GM12878 (cell line): ENCODE measurements at regions not wholly inside any gene's neighbourhood (a gene's known extent, or its start where the extent isn't known, plus 50 kb on each side); places are given as distances from the start of the nearest gene placed in this dataset.

Source experiments
- ATAC-seq: fragments of 200-7000 bp; cut with Tn5 transposase; 3 replicates; pipeline ENCODE4 v1.9.1; 2020; ENCODE audit warnings: mild to moderate bottlenecking, moderate library complexity
- BruUV-seq: library from RNA; stranded (reverse); fragments of 400-500 nt; replicated peaks from 2 replicates; lab custom pipeline; 2021; lab: Mats Ljungman, UMichigan
- CTCF ChIA-PET: fragments of 300-600 bp; sonication (Branson Sonifier 250); formaldehyde crosslinking; extraction: SDS; loops from one replicate; lab custom pipeline; 2021; ENCODE audit warnings: inconsistent platforms; lab: Yijun Ruan, JAX
- POLR2A ChIA-PET: fragments of 350-600 bp; formaldehyde crosslinking; extraction: SDS; loops from one replicate; lab custom pipeline; 2021; ENCODE audit warnings: inconsistent platforms; lab: Charles Lee
- RAD21 ChIA-PET: fragments of 300-600 bp; sonication (Branson Sonifier 250); formaldehyde crosslinking; loops from one replicate; lab custom pipeline; 2023; ENCODE audit warnings: antibody characterized with exemption; ENCODE audit not compliant: unreplicated experiment; lab: Charles Lee
- SMC1A ChIA-PET: fragments of 300-600 bp; sonication (Branson Sonifier 250); formaldehyde crosslinking; loops from one replicate; lab custom pipeline; 2023; ENCODE audit not compliant: unreplicated experiment, uncharacterized antibody; lab: Charles Lee
- DNase-seq: peaks from one replicate; pipeline ENCODE4 v3.0.0-alpha.2; 2011; ENCODE audit warnings: low read depth, low spot score
- FAIRE-seq: peaks from 3 replicates; lab custom pipeline; 2011; peaks lifted over from hg19 to GRCh38; lab: Jason Lieb, UNC
- H2AFZ ChIP-seq: 2 replicates; pipeline ENCODE4 v1.6.0; 2011; ENCODE audit warnings: low read depth, low read length, control low read depth; ENCODE audit not compliant: control insufficient read depth
- H3K27ac ChIP-seq: 2 replicates; pipeline ENCODE4 v1.5.1; 2011; ENCODE audit warnings: control low read depth; ENCODE audit not compliant: control insufficient read depth, insufficient read depth
- H3K27me3 ChIP-seq, 2 experiments: replicated peaks in 1 of 2; 2 replicates each; pipeline versions ENCODE4 v1.6.0 to v1.6.1; 2011; ENCODE audit warnings: low read length in 1 of 2; ENCODE audit not compliant: control insufficient read depth in 2 of 2, insufficient read depth in 2 of 2
- H3K36me3 ChIP-seq, 2 experiments: 2 replicates each; pipeline ENCODE4 v1.5.1; 2011; ENCODE audit warnings: low read length in 1 of 2; ENCODE audit not compliant: control insufficient read depth in 2 of 2, insufficient read depth in 2 of 2
- H3K4me1 ChIP-seq: 2 replicates; pipeline ENCODE4 v1.6.1; 2011; ENCODE audit warnings: mild to moderate bottlenecking, low read length, moderate library complexity, mixed read lengths; ENCODE audit not compliant: control insufficient read depth, insufficient read depth
- H3K4me2 ChIP-seq: 2 replicates; pipeline ENCODE4 v1.6.0; 2011; ENCODE audit warnings: control low read depth; ENCODE audit not compliant: control insufficient read depth, insufficient read depth
- H3K4me3 ChIP-seq: fragments of 200-600 bp; sonication (generic); 2 replicates; pipeline ENCODE4 v1.5.1; 2016
- H3K79me2 ChIP-seq: 2 replicates; pipeline ENCODE4 v1.6.0; 2011; ENCODE audit warnings: low read length; ENCODE audit not compliant: control insufficient read depth, insufficient read depth
- H3K9ac ChIP-seq: 2 replicates; pipeline ENCODE4 v1.8.0; 2011; ENCODE audit warnings: low read length, control low read depth, mixed read lengths; ENCODE audit not compliant: control insufficient read depth, insufficient read depth
- H3K9me3 ChIP-seq: replicated peaks from 3 replicates; pipeline ENCODE4 v1.5.1; 2011; ENCODE audit warnings: mild to moderate bottlenecking, low read length; ENCODE audit not compliant: control insufficient read depth, insufficient read depth
- H4K20me1 ChIP-seq: 2 replicates; pipeline ENCODE4 v1.6.0; 2011; ENCODE audit not compliant: control insufficient read depth, insufficient read depth
- BMI1 ChIP-seq: fragments of 450-650 bp; IDR thresholded peaks from 2 replicates; pipeline ENCODE4 v1.6.1; 2016; ENCODE audit warnings: mild to moderate bottlenecking, moderate library complexity, borderline replicate concordance
- CHD2 ChIP-seq: IDR thresholded peaks from 2 replicates; pipeline ENCODE4 v1.6.1; 2011; ENCODE audit warnings: low read depth, low read length, improper control_type of control experiment, borderline replicate concordance
- CHD4 ChIP-seq: fragments of 200-600 bp; sonication (generic); IDR thresholded peaks from 2 replicates; pipeline ENCODE4 v1.6.1; 2016; ENCODE audit warnings: mild to moderate bottlenecking
- DPF2 ChIP-seq: fragments of 450-650 bp; IDR thresholded peaks from 2 replicates; pipeline ENCODE4 v1.6.1; 2017; ENCODE audit warnings: mild to moderate bottlenecking
- FOXM1 ChIP-seq: IDR thresholded peaks from 2 replicates; pipeline ENCODE4 v1.6.1; 2012; ENCODE audit warnings: low read depth, mild to moderate bottlenecking, inconsistent platforms, low read length, moderate library complexity
- KAT2A ChIP-seq: conservative IDR thresholded peaks from 2 replicates; pipeline ENCODE4 v1.6.1; 2011; ENCODE audit warnings: low read depth, low read length; ENCODE audit not compliant: control insufficient read depth
- MTA2 ChIP-seq: fragments of 450-650 bp; IDR thresholded peaks from 2 replicates; pipeline ENCODE4 v1.6.1; 2016; ENCODE audit warnings: low read depth, mild to moderate bottlenecking, moderate library complexity
- NFXL1 ChIP-seq: fragments of 450-650 bp; IDR thresholded peaks from 2 replicates; pipeline ENCODE4 v1.6.1; 2017; ENCODE audit warnings: antibody characterized with exemption, mild to moderate bottlenecking, borderline replicate concordance
- RUNX3 ChIP-seq: IDR thresholded peaks from 2 replicates; pipeline ENCODE4 v1.6.1; 2012; ENCODE audit warnings: low read length, inconsistent platforms
- SIX5 ChIP-seq: IDR thresholded peaks from 2 replicates; pipeline ENCODE4 v1.6.1; 2011; ENCODE audit warnings: mild to moderate bottlenecking, low read depth, low read length, moderate library complexity; ENCODE audit not compliant: severe bottlenecking
- SMAD1 ChIP-seq: fragments of 450-650 bp; IDR thresholded peaks from 2 replicates; pipeline ENCODE4 v1.6.1; 2018; ENCODE audit warnings: mild to moderate bottlenecking, low read depth; ENCODE audit not compliant: partially characterized antibody
- SUZ12 ChIP-seq: fragments of 200-600 bp; sonication (generic); IDR thresholded peaks from one replicate; pipeline ENCODE4 v1.6.1; 2018; ENCODE audit warnings: antibody characterized with exemption, mild to moderate bottlenecking; ENCODE audit not compliant: unreplicated experiment
- YBX1 ChIP-seq: fragments of 450-650 bp; IDR thresholded peaks from 2 replicates; pipeline ENCODE4 v1.6.1; 2016; ENCODE audit warnings: antibody characterized with exemption
- ZNF622 ChIP-seq: fragments of 450-650 bp; IDR thresholded peaks from 2 replicates; pipeline ENCODE4 v1.6.1; 2017; ENCODE audit warnings: mild to moderate bottlenecking, inconsistent platforms
- WGBS: methylation state at CpG from one replicate; pipeline ENCODE4 v1.1.6; 2016; ENCODE audit warnings: low lambda C conversion rate; ENCODE audit not compliant: insufficient replicate concordance, insufficient coverage; ENCODE audit errors: missing lambda C conversion rate; 5-methylcytosine and 5-hydroxymethylcytosine counted together
- in situ Hi-C: fragments of 300-500 bp; cut with MboI; formaldehyde crosslinking; loops from 9 replicates; pipeline ENCODE4 v1.14.3; 2018; ENCODE audit warnings: mixed read lengths
- intact Hi-C: fragments of 100-400 bp; cut with micrococcal nuclease; formaldehyde crosslinking; loops from one replicate; pipeline ENCODE4 v1.14.2; 2022; ENCODE audit not compliant: unreplicated experiment
- TF ChIP-seq, protein P1 (sequence below): fragments of 450-650 bp; IDR thresholded peaks from 2 replicates; pipeline ENCODE4 v1.6.1; 2017; ENCODE audit warnings: mild to moderate bottlenecking, moderate library complexity
- TF ChIP-seq, protein P2 (sequence below): IDR thresholded peaks from 2 replicates; pipeline ENCODE4 v1.6.1; 2012; ENCODE audit warnings: mild to moderate bottlenecking, low read depth, low read length

DNA sequence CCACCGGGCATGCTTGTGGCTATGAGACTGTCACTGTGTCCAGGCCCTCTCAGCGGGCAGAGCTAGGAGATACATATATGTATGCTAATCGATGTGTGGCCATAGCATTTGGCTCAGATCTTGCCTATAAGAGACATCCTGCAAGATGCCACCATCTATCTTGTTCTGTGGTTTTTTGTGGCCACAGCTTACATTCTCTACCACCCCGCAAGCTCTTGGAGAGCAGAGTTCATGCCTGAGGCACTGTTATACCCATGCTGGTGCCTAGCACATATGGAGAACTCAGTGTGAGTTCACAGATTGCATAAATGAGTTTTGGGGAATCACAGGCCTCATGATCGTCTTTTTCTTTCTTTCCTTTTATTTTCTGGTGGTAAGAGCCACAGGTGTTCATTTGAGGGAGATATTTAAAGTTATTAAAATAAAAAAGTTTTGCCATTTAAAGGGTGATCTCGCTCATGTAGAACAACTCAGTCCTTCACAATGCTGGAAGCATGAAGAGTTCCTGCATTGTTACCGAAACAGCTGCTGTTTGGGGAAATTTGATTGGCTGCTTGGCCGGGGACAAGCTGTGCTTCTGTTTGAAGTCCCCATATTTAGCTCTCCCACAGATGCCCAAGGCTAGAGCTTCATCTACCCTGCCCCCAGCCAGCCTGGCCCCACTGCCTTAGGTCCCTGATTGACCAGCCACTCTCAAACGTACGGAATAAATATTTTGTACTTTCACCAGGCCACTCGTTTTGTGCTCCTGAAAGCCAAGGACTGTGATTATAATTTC lies 169.2 kb upstream of the MAP1B start (continued):
- no peak for TF ChIP-seq BMI1
- no peak for TF ChIP-seq DPF2
- TF ChIP-seq, protein P1, sequence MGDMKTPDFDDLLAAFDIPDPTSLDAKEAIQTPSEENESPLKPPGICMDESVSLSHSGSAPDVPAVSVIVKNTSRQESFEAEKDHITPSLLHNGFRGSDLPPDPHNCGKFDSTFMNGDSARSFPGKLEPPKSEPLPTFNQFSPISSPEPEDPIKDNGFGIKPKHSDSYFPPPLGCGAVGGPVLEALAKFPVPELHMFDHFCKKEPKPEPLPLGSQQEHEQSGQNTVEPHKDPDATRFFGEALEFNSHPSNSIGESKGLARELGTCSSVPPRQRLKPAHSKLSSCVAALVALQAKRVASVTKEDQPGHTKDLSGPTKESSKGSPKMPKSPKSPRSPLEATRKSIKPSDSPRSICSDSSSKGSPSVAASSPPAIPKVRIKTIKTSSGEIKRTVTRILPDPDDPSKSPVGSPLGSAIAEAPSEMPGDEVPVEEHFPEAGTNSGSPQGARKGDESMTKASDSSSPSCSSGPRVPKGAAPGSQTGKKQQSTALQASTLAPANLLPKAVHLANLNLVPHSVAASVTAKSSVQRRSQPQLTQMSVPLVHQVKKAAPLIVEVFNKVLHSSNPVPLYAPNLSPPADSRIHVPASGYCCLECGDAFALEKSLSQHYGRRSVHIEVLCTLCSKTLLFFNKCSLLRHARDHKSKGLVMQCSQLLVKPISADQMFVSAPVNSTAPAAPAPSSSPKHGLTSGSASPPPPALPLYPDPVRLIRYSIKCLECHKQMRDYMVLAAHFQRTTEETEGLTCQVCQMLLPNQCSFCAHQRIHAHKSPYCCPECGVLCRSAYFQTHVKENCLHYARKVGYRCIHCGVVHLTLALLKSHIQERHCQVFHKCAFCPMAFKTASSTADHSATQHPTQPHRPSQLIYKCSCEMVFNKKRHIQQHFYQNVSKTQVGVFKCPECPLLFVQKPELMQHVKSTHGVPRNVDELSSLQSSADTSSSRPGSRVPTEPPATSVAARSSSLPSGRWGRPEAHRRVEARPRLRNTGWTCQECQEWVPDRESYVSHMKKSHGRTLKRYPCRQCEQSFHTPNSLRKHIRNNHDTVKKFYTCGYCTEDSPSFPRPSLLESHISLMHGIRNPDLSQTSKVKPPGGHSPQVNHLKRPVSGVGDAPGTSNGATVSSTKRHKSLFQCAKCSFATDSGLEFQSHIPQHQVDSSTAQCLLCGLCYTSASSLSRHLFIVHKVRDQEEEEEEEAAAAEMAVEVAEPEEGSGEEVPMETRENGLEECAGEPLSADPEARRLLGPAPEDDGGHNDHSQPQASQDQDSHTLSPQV: no peak

DNA sequence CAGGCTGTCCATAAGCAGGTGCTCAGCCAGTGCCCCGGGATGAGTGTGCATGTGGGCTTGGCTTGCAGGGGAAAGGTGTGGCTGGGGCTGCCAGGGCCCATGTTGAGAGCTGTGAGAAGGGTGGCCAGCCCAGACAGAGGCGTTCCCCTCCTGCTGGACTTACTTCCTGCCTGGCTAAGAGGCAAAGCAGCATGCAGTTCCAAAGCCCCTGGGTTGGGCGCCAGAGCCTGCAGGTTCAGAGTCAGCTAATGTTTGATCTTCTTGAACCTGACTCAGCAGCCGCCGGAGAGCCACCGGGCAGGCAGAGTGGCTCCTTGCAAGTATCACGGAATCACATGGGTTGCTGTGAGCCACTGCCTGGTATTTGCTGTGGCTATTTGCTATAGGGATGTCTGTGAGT lies 168.4 kb upstream of the MAP1B start:
- Histone ChIP-seq H3K4me3 (no peak overlapping the region), H3K4me2 (no peak overlapping the region), H3K36me3 (no peaks in the 10 kb centered on the region), H3K27ac (no peak overlapping the region), H3K4me1 (no peaks in the 10 kb centered on the region), H3K27me3 (no peaks in the 10 kb centered on the region; a peak in 1 of 4 replicates), H3K9ac (no peak overlapping the region)
- ATAC-seq: no peak
- ChIA-PET SMC1A (no interaction called here), RAD21 (no interaction called here)
- in situ Hi-C loops: no loop called here
- intact Hi-C loops: no loop called here
- no TSS peak for BruUV-seq
- WGBS: 39% methylated on average over 7 of the region's 7 CpGs
- FAIRE-seq: no peak
- no peak for DNase-seq
- TF ChIP-seq SUZ12 (no peak), CHD4 (no peak), SIX5 (no peak), ZNF622 (no peak), RUNX3 (no peak), YBX1 (no peak), CHD2 (no peak), MTA2 (no peak), FOXM1 (no peak), KAT2A (no peak), NFXL1 (no peak), SMAD1 (no peak)
- TF ChIP-seq, protein P2, sequence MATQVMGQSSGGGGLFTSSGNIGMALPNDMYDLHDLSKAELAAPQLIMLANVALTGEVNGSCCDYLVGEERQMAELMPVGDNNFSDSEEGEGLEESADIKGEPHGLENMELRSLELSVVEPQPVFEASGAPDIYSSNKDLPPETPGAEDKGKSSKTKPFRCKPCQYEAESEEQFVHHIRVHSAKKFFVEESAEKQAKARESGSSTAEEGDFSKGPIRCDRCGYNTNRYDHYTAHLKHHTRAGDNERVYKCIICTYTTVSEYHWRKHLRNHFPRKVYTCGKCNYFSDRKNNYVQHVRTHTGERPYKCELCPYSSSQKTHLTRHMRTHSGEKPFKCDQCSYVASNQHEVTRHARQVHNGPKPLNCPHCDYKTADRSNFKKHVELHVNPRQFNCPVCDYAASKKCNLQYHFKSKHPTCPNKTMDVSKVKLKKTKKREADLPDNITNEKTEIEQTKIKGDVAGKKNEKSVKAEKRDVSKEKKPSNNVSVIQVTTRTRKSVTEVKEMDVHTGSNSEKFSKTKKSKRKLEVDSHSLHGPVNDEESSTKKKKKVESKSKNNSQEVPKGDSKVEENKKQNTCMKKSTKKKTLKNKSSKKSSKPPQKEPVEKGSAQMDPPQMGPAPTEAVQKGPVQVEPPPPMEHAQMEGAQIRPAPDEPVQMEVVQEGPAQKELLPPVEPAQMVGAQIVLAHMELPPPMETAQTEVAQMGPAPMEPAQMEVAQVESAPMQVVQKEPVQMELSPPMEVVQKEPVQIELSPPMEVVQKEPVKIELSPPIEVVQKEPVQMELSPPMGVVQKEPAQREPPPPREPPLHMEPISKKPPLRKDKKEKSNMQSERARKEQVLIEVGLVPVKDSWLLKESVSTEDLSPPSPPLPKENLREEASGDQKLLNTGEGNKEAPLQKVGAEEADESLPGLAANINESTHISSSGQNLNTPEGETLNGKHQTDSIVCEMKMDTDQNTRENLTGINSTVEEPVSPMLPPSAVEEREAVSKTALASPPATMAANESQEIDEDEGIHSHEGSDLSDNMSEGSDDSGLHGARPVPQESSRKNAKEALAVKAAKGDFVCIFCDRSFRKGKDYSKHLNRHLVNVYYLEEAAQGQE: no peak
- TF ChIP-seq, all 136 proteins: peak for 0
- Histone ChIP-seq H3K9me3 (no peaks in the 10 kb centered on the region; the same call in 2 of the 3 replicates), H3K79me2 (no peaks in the 10 kb centered on the region), H2AFZ (no peak overlapping the region), H4K20me1 (no peaks in the 10 kb centered on the region)
- ChIA-PET POLR2A (no interaction called here), CTCF (no interaction called here)
